ENCODE measurements at regions not wholly inside any gene's neighbourhood (a gene's known extent, or its start where the extent isn't known, plus 50 kb on each side); places are given as distances from the start of the nearest gene placed in this dataset.

DNA sequence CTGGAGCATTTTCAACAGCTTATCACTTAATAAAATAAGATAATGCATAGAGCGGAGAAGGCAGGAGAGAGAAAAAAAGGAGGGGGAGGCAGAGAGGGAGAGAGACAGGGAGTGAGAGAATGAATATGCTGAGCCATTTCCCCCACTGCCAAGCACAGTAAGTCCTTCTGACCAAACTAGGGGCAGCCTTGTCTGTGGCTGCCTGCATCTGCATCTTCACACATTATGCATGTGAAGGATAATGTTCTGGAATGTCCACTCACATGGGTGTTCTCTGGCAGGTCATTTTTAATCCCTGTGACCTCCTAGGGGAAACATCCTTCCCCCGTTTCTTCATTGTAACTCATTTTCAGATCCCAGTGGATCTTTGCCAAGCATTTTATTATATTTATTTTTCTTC is 269.3 kb downstream of the FOXA2 start:
- DNase-seq (ENCODE audit: low spot score) = no peak

DNA sequence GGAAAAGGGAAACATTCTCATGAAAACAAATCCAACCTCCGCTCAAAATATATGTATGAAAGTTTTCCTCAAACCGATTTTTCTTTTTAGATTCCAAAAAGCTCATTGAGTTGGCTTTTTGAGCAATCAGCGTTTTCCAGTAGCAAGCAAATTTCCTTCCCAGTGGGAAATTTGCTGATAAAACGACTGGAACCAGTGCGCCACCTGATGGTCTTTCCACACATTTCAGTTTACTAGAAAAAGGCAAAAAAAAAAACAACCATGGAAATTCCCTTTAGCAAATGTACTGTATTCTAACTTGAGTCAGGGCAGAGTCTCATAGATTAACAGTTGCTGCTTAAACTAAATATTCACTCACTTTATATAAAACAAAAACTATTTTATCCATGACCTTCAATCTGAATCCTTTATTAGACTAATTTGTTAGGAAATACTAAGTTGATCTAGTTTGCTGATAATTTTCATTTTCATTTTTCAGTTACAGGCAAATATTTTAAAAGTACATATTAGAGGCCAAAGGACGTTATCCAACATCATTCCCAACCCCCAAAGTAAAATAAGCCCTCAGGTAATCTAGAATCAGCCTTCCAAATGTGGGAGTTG is 271.5 kb downstream of the FOXA2 start:
- DNase-seq (ENCODE audit: low spot score) = no peak

DNA sequence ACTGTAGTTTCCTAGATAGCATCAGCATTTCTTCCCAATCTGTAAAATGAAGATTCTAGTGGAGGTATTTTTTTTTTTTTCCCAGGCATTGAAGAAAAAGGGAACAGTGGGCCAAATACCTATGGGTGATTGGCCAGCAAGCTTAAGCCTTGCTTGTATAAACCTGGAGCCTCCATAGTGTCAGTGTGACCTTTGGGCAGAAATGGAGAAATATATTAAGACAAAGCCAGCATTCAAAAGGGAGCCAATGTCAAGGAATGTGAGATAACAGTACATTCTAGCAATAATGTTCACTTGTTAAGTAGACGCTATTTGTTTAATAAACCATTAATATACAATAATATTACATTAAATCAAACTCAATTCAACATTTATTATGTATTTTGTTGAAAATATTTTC is 275.4 kb downstream of the FOXA2 start:
- no peak for DNase-seq (ENCODE audit: low spot score)

DNA sequence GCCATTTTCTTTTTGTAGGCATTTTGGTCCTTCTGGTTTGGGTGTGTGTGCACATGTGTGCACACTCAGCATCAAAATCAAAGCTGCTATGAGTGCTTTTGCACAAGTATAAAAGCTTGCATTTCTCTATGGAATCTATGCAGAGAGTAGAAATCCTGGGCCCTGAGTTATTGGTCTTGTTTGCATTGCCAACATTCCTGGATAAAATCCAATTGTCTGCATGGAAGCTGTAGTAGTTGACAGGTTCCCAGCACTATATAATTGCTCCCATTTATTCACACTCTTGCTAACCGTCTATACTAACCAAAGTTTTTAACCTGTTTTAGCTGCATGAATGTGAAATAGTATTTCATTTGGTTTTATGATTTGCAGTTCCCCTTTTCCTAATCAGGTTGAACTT is 277.0 kb downstream of the FOXA2 start:
- no peak for DNase-seq (ENCODE audit: low spot score)

DNA sequence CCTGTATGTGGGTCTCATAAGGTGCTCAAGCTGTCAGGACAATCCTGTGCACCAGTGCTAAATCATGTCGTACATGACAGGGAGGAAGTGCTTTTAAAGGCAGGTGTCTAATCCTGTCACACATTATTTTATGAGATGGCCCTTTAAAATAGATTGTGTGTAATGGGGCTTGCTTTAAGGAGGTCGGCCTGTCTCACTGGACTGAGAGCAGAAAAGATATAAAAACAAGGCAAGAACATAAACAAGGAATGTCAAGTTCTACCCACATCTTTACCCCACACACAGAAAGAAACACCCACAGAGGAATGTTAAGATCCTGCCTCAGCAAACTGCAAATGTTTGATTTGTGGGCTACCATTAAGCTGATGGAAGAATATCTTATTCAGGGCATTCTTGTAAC is 279.0 kb downstream of the FOXA2 start:
- no peak for DNase-seq (ENCODE audit: low spot score)

DNA sequence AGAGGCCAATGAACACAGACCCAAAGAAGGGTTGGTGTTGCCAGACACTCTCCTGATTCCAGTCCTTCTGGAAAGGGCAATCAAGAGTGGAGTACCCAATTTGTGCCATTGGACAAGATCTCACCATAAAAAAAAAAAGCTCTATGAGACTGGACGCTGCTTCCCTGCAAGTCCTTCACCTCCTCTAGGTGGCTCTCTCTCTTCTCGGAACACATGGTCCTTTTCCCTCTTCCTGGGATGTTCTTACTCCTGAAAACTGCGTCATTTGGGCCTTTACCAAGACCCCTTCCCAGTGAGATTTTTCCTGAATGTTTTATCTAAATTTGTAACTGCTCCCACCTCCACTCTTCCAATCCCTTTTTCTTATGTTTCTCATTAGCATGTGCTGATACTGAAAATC is 280.8 kb downstream of the FOXA2 start:
- no peak for DNase-seq (ENCODE audit: low spot score)

DNA sequence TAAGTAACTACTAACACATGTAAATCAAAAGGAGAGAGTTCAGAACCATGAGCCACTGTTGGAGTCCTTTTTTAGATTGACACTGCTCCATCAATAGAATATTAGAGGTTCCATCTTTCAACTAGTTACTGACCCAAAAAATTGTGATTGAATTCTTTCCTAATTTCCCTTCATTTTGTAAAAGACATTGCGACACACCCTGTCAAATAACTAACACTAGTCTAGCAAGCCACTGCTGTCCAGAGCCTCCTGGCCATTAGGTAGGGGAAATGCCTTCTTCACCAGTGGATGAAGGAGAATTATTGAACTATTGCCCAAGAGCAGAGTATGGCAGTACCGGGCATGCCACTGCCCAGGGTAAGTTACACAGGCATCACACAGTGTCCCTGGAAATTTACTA is 282.3 kb downstream of the FOXA2 start:
- no peak for DNase-seq (ENCODE audit: low spot score)

DNA sequence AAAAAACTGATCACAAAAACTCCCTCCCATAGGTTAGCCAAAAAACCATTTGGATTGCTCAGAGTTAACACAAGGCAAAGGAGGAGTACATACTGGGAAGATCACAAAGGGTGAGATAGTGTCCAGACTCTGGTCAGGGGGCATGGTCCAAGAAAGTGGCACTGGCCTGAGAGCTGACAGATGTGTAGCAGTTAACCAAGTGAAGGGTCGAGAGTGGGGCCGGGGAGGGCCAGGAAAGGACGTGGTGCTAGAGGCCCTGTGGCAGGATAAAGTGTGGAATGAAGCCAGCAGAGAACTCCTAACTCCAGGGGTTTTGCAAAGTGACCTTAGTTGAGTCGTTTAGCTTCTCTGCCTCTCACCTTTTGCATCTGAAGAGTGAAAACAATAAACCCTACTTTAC is 290.5 kb downstream of the FOXA2 start:
- no peak for DNase-seq (ENCODE audit: low spot score)

DNA sequence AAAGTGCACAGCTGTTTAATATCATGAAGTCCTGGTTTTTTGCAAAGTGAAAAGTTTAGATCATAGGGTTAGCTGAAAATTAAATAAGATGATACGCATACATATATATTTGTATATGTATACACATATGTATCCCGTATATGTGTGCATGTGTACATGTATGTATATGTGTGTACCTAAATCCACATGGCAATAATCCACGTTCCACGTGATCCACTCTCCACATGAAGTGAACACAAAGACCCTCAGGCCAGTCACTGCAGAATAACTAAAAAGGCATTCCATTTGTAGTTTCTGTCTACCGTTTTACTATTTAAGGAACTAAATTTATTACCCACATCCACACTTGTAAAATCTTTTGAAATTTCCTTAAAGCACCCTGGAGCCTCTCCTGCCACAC is 294.9 kb downstream of the FOXA2 start:
- DNase-seq (ENCODE audit: low spot score) = no peak

DNA sequence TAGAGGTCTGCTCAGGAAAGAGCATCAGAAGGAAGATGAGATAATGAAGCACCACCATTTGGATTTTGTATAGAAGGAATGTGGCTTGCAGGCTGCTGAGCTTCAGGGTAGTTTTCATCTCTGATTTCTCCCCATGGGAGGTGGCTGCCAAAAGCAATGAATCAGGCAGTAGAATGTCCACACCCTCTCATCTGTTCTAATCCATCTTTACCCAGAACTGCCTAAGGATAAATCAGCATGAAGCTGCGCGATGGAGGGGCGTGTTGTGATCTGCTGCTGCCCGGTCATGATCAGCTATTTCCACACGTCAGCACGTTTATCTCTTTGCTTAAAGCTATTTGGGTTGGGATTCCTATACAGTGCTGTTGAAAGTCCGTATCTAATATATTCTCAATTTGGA is 295.4 kb downstream of the FOXA2 start:
- DNase-seq (ENCODE audit: low spot score) = no peak

DNA sequence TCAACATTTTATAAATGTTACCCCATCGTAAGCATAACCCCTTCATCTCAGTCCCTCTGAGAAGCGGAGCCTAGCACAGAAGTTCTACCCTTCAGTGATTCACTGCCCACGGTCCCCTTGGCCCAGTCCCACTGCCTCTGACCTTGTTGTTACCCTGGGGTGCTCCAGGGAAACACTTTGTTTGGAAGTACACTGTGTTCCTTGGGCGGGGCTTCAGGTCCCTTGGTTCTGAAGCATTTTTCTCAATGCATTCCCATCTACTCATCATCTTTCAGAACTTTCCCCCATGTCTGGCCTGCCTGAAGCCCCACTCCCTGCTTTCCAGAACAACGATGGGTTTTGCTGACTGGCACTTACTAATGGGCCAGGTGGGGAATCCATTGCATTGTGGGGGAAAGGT is 296.2 kb downstream of the FOXA2 start:
- DNase-seq (ENCODE audit: low spot score) = no peak

DNA sequence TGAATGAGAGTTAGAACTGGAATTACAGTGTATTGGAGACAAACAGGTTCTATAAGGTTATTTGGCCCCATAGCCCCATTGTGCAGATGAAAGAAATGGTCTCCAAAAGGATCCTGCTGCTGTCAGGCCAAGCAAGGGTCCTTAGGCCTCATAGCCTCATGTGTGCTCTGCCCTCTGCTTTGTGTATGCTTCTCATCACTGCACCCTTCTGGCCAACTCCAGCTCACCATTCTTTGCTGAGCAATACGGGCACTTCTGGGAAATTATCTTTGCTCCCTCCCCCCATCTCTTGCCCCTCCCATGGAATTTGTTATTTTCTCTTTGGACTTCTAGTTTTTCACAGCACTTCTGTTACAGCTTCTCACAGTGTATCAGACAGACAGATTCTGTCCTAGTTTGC is 298.8 kb downstream of the FOXA2 start:
- no peak for DNase-seq (ENCODE audit: low spot score)

DNA sequence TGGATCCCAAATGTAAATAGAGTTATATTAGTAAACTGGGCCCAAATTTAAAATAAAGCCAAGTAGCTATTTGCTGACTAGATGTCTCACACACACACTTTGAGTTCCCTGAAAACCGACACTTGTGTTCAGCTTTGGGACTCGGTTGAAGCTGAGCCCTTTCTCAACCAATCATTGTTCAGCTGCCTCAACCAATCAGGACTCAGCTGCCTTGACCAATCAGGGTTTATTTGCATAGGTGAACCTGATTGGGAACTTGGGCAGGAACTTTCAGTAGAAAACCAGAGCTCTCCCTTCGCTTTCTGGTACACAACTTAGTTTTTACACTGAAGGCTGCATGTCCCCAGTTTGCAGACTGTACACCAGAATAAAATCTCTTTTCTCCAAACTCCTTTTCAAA is 301.7 kb downstream of the FOXA2 start:
- DNase-seq (ENCODE audit: low spot score) = no peak

DNA sequence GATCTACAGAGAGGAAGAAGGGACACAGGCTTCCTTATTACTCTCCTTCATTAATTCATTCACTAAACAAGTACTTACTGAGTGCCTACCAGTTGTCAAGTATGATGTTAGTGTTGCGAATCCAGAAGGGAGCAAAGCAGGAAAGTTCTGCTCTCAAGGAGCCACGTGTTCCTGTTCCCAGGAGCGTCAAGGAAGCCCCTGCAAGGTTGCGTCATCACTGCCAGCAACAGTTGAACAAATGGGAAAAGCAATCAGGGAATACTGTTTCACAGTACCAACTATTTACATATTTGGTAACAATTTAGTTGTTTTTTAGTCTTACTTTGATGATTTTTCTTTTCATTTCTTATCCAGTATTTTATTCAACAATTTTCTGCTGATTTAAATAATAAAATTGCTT is 310.0 kb downstream of the FOXA2 start:
- DNase-seq (ENCODE audit: low spot score) = no peak

DNA sequence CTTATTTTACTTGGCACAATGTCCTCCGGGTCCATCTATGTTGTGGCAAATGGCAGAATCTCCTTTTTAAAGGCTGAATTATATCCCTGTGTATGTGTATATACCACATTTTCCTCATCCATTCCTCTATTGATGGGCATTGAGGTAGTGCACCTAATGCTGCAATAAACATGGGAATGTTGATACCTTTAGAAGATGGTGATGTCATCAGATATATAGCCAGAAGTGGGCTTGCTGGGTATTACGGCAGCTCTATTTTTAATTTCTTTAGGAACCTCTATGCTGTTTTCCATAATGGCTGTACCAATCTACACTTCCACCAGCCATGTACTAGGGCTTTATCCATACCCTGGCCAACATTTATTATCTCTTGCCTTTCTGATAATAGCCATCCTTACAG is 315.7 kb downstream of the FOXA2 start:
- DNase-seq (ENCODE audit: low spot score) = no peak

DNA sequence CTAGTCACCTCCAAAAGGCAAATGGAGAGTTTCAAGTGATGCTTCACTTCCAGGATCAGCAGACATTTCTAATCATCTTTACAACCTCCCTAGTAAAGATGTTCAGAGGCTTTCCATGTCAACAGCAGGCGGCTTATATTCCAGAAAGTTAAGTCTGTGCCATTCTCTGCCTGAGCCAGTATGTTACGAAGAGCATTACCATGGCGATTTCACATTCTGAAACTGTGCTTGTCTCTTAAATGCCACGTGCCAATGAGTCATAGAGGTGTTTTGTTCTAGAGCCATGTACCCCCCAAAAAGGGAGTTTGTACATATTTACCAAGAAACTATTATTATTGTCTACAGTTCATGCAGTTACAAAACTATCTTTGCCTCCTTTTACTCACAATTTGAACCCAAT is 319.5 kb downstream of the FOXA2 start:
- no peak for DNase-seq (ENCODE audit: low spot score)

DNA sequence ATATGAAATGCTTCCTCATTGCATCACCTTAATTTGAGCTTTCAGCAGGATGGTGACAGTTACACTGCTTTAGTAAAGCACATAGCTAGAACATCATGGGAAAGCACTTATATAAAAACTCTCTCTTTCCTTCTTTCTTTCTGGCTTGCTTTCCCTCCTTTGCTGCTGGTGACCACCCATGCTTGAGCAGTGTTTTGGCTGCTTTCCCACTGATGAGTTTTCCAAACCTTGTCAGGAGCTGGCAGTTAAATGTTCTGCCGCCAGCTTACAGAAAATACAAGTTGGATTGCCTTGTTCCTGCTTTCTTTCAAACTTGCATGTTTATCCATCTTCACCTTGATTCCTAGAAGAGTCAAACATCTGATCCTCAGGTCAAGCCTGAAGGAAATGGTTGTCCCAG is 323.9 kb downstream of the FOXA2 start:
- DNase-seq (ENCODE audit: low spot score) = no peak

DNA sequence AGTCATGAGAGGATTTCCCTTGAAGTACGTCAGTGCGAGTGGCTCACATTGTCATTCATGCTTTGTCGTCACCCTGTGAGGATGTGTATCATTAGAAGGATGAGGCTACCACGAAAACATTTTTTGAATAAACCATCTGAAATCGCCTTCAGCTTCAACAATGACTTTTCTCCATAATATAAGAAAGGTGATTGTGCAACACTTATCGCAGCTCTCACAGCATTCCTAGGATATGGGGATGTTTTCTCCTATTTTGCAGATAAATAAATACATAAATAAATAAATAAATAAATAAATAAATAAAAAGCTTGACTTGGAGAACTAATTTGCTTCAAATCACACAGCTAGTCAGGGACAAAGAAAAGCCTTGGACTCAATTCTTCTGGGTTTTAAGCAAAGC is 326.5 kb downstream of the FOXA2 start:
- DNase-seq (ENCODE audit: low spot score) = no peak

DNA sequence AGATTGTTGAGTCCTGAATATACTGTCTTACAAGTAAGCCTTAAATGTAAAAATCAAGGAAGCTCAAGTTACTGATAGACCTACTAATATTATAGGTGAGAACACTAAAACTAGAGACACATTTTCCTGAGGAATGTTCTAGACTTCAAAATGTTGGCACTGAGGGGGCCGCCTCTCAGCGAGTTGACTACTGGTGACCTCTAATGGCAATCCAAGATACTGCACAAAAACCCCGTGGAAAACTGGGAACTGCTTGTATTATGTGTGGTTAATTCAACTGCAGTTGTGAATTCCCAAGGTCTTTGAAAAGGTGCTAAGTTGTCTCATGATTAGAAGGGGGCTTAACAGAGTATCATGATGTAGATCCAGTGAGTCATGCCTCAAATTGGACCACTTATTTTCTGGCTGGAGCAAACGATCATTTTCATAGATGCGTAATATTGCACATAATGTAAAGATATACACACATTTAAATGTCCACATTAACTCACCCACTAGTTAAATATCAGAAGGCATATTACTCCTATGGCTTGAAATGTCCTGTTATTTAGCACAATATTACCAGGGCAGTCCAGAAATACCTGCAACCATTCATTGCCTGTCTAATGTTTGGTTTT is 336.2 kb downstream of the FOXA2 start:
- no peak for DNase-seq (ENCODE audit: low spot score)

DNA sequence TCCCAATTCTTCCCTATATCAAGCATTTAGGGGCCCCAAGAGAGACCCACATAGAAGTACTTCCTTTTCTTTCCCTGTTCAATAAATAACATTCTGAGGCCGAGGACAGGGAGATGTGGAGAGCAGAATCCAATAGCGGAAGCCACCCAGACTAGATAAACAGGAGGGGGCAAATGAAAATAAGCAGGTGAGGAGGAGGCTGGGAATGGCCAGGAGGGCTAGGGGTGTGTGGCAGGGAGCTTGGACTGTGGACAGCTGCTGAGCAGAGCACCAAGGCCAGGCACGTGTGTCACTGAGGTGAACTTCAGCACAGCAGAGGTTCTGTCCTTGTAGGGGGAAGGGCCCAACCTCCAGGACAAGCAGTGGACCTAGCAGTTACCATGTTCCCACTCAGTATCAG is 339.2 kb downstream of the FOXA2 start:
- DNase-seq (ENCODE audit: low spot score) = no peak

DNA sequence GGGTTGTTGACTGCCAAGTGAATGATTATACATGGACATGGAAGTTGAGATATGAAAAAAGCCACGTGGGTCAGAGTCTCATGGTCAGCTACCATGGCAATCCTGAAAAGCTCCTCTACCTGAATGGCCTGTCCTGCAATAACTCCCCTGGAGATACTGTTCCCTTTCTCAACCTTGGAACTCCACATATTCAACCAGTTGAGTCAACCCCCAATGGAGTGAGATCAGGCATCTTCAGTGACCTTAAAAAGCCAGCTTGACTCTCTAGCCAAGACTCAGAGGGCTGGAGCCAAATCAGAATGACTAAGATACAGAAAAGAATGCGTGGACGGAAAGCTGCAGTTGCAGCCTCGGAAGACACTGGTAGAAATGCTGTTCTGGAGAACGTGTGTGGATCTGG is 341.3 kb downstream of the FOXA2 start:
- no peak for DNase-seq (ENCODE audit: low spot score)

DNA sequence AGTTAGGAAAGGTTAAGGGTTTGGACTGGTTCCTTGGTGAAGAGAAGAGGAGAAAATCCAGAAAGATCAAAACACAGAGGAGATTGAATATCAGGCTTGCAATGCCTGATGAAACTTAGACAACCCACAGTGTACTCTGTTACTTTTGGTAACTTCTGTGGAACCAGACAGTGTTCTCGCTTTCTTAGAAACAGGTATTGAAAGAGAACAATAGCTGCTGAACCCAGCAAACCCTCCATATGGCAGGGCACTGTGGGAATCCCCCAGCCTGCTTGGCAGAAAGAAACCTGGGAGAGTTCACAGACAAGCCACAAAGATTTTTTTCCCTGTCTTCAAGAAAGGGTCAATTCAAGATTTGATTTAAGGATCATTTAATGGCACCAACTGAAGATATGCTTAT is 342.8 kb downstream of the FOXA2 start:
- DNase-seq (ENCODE audit: low spot score) = no peak

DNA sequence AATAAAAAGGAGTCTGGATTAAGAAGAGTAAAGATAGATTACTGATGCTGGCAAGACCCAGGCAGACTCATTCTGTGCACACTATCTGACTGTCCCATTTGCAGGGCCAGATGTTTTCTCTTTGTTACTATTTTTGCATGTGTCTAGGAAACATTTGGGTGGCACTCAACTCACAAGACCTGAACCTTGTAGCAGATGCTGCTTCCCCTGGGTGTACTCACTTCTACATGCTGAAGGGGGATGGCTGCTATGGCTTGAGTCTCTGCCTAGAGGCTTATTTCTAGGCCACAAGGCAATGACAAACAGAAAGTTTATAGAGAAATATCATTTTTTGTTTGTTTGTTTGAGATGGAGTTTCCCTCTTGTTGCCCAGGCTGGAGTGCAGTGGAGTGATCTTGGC is 351.4 kb downstream of the FOXA2 start:
- DNase-seq (ENCODE audit: low spot score) = no peak

DNA sequence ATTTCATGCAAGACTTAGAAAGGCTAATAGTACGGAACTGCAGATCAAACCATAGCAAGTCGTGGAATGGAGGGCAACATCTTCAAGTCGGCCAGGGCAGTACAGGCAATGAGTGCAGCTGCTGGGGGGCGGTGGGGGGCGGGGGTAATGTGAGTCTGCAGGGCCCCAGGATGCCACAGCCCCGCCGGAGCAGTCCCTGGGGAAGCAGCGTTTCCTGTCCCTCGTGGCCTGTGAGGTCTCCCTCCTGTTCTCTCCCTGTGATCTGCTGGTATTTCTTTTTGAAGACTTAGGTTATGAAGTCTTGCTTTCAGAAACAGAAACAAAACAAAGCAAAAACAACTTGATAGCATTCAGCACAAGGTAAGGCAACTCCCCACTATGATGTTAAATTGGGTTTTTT is 351.9 kb downstream of the FOXA2 start:
- DNase-seq (ENCODE audit: low spot score) = no peak

All from ecto neural progenitor cell (in vitro differentiated cells).